H1 (cell line): ENCODE measurements at regions not wholly inside any gene's neighbourhood (a gene's known extent, or its start where the extent isn't known, plus 50 kb on each side); places are given as distances from the start of the nearest gene placed in this dataset.

Source experiments
- CTCF ChIA-PET: fragments of 300-600 bp; sonication (Branson Sonifier 250); formaldehyde crosslinking; loops from one replicate; lab custom pipeline; 2021; ENCODE audit not compliant: partially characterized antibody; lab: Charles Lee
- POLR2A ChIA-PET: fragments of 300-600 bp; sonication (Branson Sonifier 250); formaldehyde crosslinking; loops from one replicate; lab custom pipeline; 2021; ENCODE audit warnings: inconsistent platforms; ENCODE audit not compliant: partially characterized antibody; lab: Charles Lee
- DNase-seq, 2 experiments: peaks; one replicate each; pipeline versions ENCODE4 v3.0.0 to v3.0.0-alpha.2; 2010 to 2022; ENCODE audit warnings: low spot score in 2 of 2, low read depth in 1 of 2, mixed read lengths in 1 of 2
- FAIRE-seq: peaks from 2 replicates; lab custom pipeline; 2011; peaks lifted over from hg19 to GRCh38; lab: Jason Lieb, UNC
- H2AFZ ChIP-seq: 2 replicates; pipeline ENCODE4 v1.8.1; 2012; ENCODE audit warnings: low read length, inconsistent platforms
- H2AK5ac ChIP-seq: 2 replicates; pipeline ENCODE4 v1.6.1; 2013; ENCODE audit warnings: low read depth, low read length
- H2BK120ac ChIP-seq: replicated peaks from 2 replicates; pipeline ENCODE3; 2013; ENCODE audit warnings: low read depth, low read length, inconsistent platforms
- H2BK12ac ChIP-seq: 2 replicates; pipeline ENCODE4 v1.6.1; 2013; ENCODE audit warnings: low read depth, low read length
- H2BK15ac ChIP-seq: 2 replicates; pipeline ENCODE4 v1.6.1; 2013; ENCODE audit warnings: low read length
- H2BK20ac ChIP-seq: 2 replicates; pipeline ENCODE4 v1.6.1; 2013; ENCODE audit warnings: low read length
- H2BK5ac ChIP-seq: 2 replicates; pipeline ENCODE4 v1.6.1; 2013; ENCODE audit warnings: low read depth, low read length
- H3K14ac ChIP-seq: 2 replicates; pipeline ENCODE4 v1.6.1; 2013; ENCODE audit warnings: inconsistent platforms; ENCODE audit not compliant: insufficient read length
- H3K18ac ChIP-seq: 2 replicates; pipeline ENCODE4 v1.6.1; 2013; ENCODE audit warnings: low read length; ENCODE audit errors: extremely low read depth
- H3K23ac ChIP-seq: 2 replicates; pipeline ENCODE4 v1.6.1; 2013; ENCODE audit warnings: inconsistent platforms; ENCODE audit not compliant: insufficient read length
- H3K23me2 ChIP-seq: 2 replicates; pipeline ENCODE4 v1.6.1; 2013; ENCODE audit warnings: low read depth, low read length
- H3K27ac ChIP-seq: 2 replicates; pipeline ENCODE4 v1.6.1; 2011; ENCODE audit warnings: low read depth, low read length, inconsistent platforms
- H3K27me3 ChIP-seq, 4 experiments: replicated peaks in 1 of 4; 1 replicate in 1 of 4; 2 replicates in 3 of 4; pipeline versions ENCODE4 v1.6.1 to v1.8.1; 2011 to 2013; ENCODE audit warnings: low read length in 3 of 4, mild to moderate bottlenecking in 3 of 4, inconsistent platforms in 2 of 4, mixed read lengths in 2 of 4, moderate library complexity in 1 of 4; ENCODE audit not compliant: control insufficient read depth in 3 of 4, insufficient read depth in 3 of 4; ENCODE audit errors: extremely low read depth in 1 of 4
- H3K36me3 ChIP-seq, 4 experiments: 2 replicates each; pipeline versions ENCODE4 v1.6.1 to v1.8.1; 2011 to 2013; ENCODE audit warnings: mild to moderate bottlenecking in 4 of 4, low read length in 3 of 4, moderate library complexity in 2 of 4, control low read depth in 1 of 4, inconsistent platforms in 1 of 4; ENCODE audit not compliant: insufficient read depth in 4 of 4, control insufficient read depth in 2 of 4
- H3K4ac ChIP-seq: replicated peaks from 2 replicates; pipeline ENCODE3; 2013; ENCODE audit warnings: low read length, low read depth, mixed read lengths, inconsistent platforms; ENCODE audit not compliant: insufficient read length
- H3K4me1 ChIP-seq, 4 experiments: replicated peaks in 1 of 4; 1 replicate in 1 of 4; 2 replicates in 3 of 4; pipeline versions ENCODE4 v1.6.1 to v1.8.1; 2011 to 2013; ENCODE audit warnings: low read length in 3 of 4, inconsistent platforms in 2 of 4, mixed read lengths in 1 of 4; ENCODE audit not compliant: insufficient read depth in 4 of 4, control insufficient read depth in 3 of 4
- H3K4me2 ChIP-seq, 2 experiments: 2 replicates each; pipeline versions ENCODE4 v1.6.1 to v1.8.1; 2011 to 2013; ENCODE audit warnings: low read depth in 2 of 2, low read length in 2 of 2, control low read depth in 1 of 2, inconsistent platforms in 1 of 2, mild to moderate bottlenecking in 1 of 2; ENCODE audit not compliant: insufficient read depth in 1 of 2
- H3K4me3 ChIP-seq, 4 experiments: fragments of 200-600, 300-600 bp in 1 of 4; sonication (generic), shearing (Covaris generic), sonication (Bioruptor Twin) in 1 of 4; 2 replicates each; pipeline versions ENCODE4 v1.5.1 to v1.8.1; 2011 to 2016; ENCODE audit warnings: low read length in 4 of 4, low read depth in 3 of 4, control low read depth in 2 of 4, inconsistent platforms in 2 of 4, mild to moderate bottlenecking in 2 of 4, mixed read lengths in 1 of 4, moderate library complexity in 1 of 4; ENCODE audit not compliant: insufficient read depth in 2 of 4; ENCODE audit errors: extremely low read depth in 1 of 4
- H3K56ac ChIP-seq: replicated peaks from 2 replicates; pipeline ENCODE3; 2013; ENCODE audit warnings: low read depth, mild to moderate bottlenecking, mixed read lengths, low read length, inconsistent platforms; ENCODE audit not compliant: insufficient read length
- H3K79me1 ChIP-seq: 2 replicates; pipeline ENCODE4 v1.6.1; 2013; ENCODE audit warnings: low read depth, low read length, control low read depth
- H3K79me2 ChIP-seq, 2 experiments: 2 replicates each; pipeline versions ENCODE4 v1.6.1 to v1.8.1; 2012 to 2013; ENCODE audit warnings: low read length in 2 of 2, mild to moderate bottlenecking in 2 of 2, inconsistent platforms in 1 of 2; ENCODE audit not compliant: insufficient read depth in 2 of 2, control insufficient read depth in 1 of 2
- H3K9ac ChIP-seq, 4 experiments: replicated peaks in 1 of 4; 1 replicate in 1 of 4; 2 replicates in 3 of 4; pipeline versions ENCODE4 v1.6.1 to v1.8.1; 2011 to 2013; ENCODE audit warnings: low read depth in 3 of 4, low read length in 3 of 4, control low read depth in 2 of 4, mild to moderate bottlenecking in 2 of 4, moderate library complexity in 2 of 4, inconsistent platforms in 1 of 4; ENCODE audit errors: extremely low read depth in 1 of 4
- H3K9me3 ChIP-seq, 2 experiments: 2 replicates each; pipeline versions ENCODE4 v1.6.1 to v1.8.1; 2012 to 2013; ENCODE audit warnings: mild to moderate bottlenecking in 2 of 2, moderate library complexity in 2 of 2, control low read depth in 1 of 2, inconsistent platforms in 1 of 2, low read depth in 1 of 2, low read length in 1 of 2, mixed read lengths in 1 of 2; ENCODE audit not compliant: insufficient read depth in 2 of 2
- H4K20me1 ChIP-seq, 2 experiments: replicated peaks in 1 of 2; 2 replicates each; pipeline versions ENCODE3 to v1.8.1; 2011 to 2013; ENCODE audit warnings: inconsistent platforms in 2 of 2, low read length in 2 of 2, mild to moderate bottlenecking in 1 of 2; ENCODE audit not compliant: insufficient read depth in 2 of 2, control insufficient read depth in 1 of 2
- H4K5ac ChIP-seq: 2 replicates; pipeline ENCODE4 v1.6.1; 2013; ENCODE audit warnings: low read length, low read depth, mixed read lengths, inconsistent platforms; ENCODE audit not compliant: insufficient read length
- H4K8ac ChIP-seq: 2 replicates; pipeline ENCODE4 v1.8.0; 2013; ENCODE audit warnings: mild to moderate bottlenecking, moderate library complexity, low read length, inconsistent platforms; ENCODE audit not compliant: insufficient read depth; ENCODE audit errors: extremely low read depth
- H4K91ac ChIP-seq: replicated peaks from 2 replicates; pipeline ENCODE3; 2013; ENCODE audit warnings: low read length, mixed read lengths, inconsistent platforms; ENCODE audit not compliant: insufficient read length
- BRCA1 ChIP-seq: IDR thresholded peaks from 2 replicates; pipeline ENCODE4 v1.6.1; 2012; ENCODE audit warnings: low read depth, low read length, improper control_type of control experiment
- CHD2 ChIP-seq: IDR thresholded peaks from 2 replicates; pipeline ENCODE4 v1.6.1; 2012; ENCODE audit warnings: low read length, improper control_type of control experiment
- GABPA ChIP-seq: IDR thresholded peaks from 2 replicates; pipeline ENCODE4 v1.6.1; 2011; ENCODE audit warnings: mild to moderate bottlenecking, low read length, moderate library complexity, borderline replicate concordance; ENCODE audit not compliant: insufficient read depth
- GTF2F1 ChIP-seq: IDR thresholded peaks from 2 replicates; pipeline ENCODE4 v1.6.1; 2012; ENCODE audit warnings: low read depth, low read length, improper control_type of control experiment, borderline replicate concordance
- KDM1A ChIP-seq: fragments of 200-600, 300-600 bp; sonication (generic); IDR thresholded peaks from 2 replicates; pipeline ENCODE4 v1.7.1; 2016; ENCODE audit warnings: mild to moderate bottlenecking, low read length, borderline replicate concordance
- PHF8 ChIP-seq: fragments of 200-600 bp; sonication (generic); conservative IDR thresholded peaks from 2 replicates; pipeline ENCODE4 v1.7.1; 2012; ENCODE audit warnings: low read depth, mild to moderate bottlenecking, inconsistent platforms, low read length, moderate library complexity
- POU5F1 ChIP-seq: IDR thresholded peaks from 2 replicates; pipeline ENCODE4 v1.6.1; 2011; ENCODE audit warnings: low read depth, mild to moderate bottlenecking, low read length, moderate library complexity
- RAD21 ChIP-seq, 2 experiments: IDR thresholded peaks in 1 of 2; conservative IDR thresholded peaks in 1 of 2; 2 replicates each; pipeline ENCODE4 v1.6.1; 2011; ENCODE audit warnings: low read depth in 2 of 2, low read length in 2 of 2, improper control_type of control experiment in 1 of 2, inconsistent platforms in 1 of 2, mild to moderate bottlenecking in 1 of 2, moderate library complexity in 1 of 2
- RBBP5 ChIP-seq: IDR thresholded peaks from 2 replicates; pipeline ENCODE4 v1.7.1; 2012; ENCODE audit warnings: low read depth, mild to moderate bottlenecking, inconsistent platforms, low read length, moderate library complexity, borderline replicate concordance
- SIN3A ChIP-seq, 2 experiments: IDR thresholded peaks in 1 of 2; conservative IDR thresholded peaks in 1 of 2; 2 replicates each; pipeline ENCODE4 v1.6.1; 2011 to 2012; ENCODE audit warnings: low read length in 2 of 2, improper control_type of control experiment in 1 of 2, low read depth in 1 of 2, mild to moderate bottlenecking in 1 of 2
- SP1 ChIP-seq: IDR thresholded peaks from 2 replicates; pipeline ENCODE4 v1.6.1; 2011; ENCODE audit warnings: low read depth, low read length
- SP4 ChIP-seq: IDR thresholded peaks from 2 replicates; pipeline ENCODE4 v1.6.1; 2012; ENCODE audit warnings: low read length, inconsistent platforms
- WGBS, 2 experiments: shearing (Covaris generic) in 1 of 2; methylation state at CpG; one replicate each; pipeline versions ENCODE4 v1.1.6 to v1.1.7; 2013 to 2015; ENCODE audit warnings: low lambda C conversion rate in 2 of 2, mixed read lengths in 2 of 2, inconsistent platforms in 1 of 2, low coverage in 1 of 2, missing lambda C conversion rate in 1 of 2; ENCODE audit not compliant: insufficient replicate concordance in 2 of 2, insufficient coverage in 1 of 2, insufficient read length in 1 of 2; ENCODE audit errors: extremely low coverage in 1 of 2, missing lambda C conversion rate in 1 of 2; 5-methylcytosine and 5-hydroxymethylcytosine counted together

GRCh38 chr5:34586117-34586885 lies 69.8 kb upstream of the RAI14 start:
- no peak overlapping the region for H3K4me2 ChIP-seq
- H4K20me1 ChIP-seq: no peaks in the 10 kb centered on the region
- 88% methylated on average over 15 of the region's 15 CpGs; no CpG with 5 or more reads in 1 of the 2 experiments for WGBS, 2 experiments
- no peak overlapping the region for H4K5ac ChIP-seq
- no peak for DNase-seq
- no peak overlapping the region for H4K8ac ChIP-seq
- H3K14ac ChIP-seq: no peak overlapping the region
- no peak overlapping the region for H3K4me3 ChIP-seq
- no peak overlapping the region for H3K23ac ChIP-seq
- H3K27me3 ChIP-seq: no peaks in the 10 kb centered on the region
- no peaks in the 10 kb centered on the region for H3K9me3 ChIP-seq
- H2AFZ ChIP-seq: no peak overlapping the region
- no peaks in the 10 kb centered on the region for H3K79me1 ChIP-seq
- H4K91ac ChIP-seq: peak overlapping the region; percentile 41
- peak overlapping the region; percentile 68; the same call in 1 of the 2 replicates for H2BK20ac ChIP-seq
- H3K79me2 ChIP-seq: no peaks in the 10 kb centered on the region
- peak overlapping the region; percentile 48 for H2BK120ac ChIP-seq
- peak overlapping the region; percentile 17; the same call in 1 of the 2 replicates for H2BK5ac ChIP-seq
- no peak overlapping the region for H3K27ac ChIP-seq
- CTCF ChIA-PET: interaction anchor here (0.7 to 1.9 kb wide), 3 partner anchors 13 to 73 kb away, joined by 3 to 10 read pairs (median 6); no protein-coding TSS in a partner anchor
- no peaks in the 10 kb centered on the region for H3K23me2 ChIP-seq
- H2BK12ac ChIP-seq: no peak overlapping the region; the same call in 1 of the 2 replicates
- no peak overlapping the region for H3K4ac ChIP-seq
- H3K4me1 ChIP-seq: no peaks in the 10 kb centered on the region; a peak in 2 of 7 replicates
- no peak for FAIRE-seq
- peak overlapping the region; percentile 67; the same call in 1 of the 2 replicates for H2BK15ac ChIP-seq
- H3K18ac ChIP-seq: no peak overlapping the region
- POLR2A ChIA-PET: interaction anchor here (0.9 kb wide), 1 partner anchor 11 kb away, joined by 3 read pairs; no protein-coding TSS in a partner anchor
- no peak overlapping the region for H2AK5ac ChIP-seq
- H3K56ac ChIP-seq: no peak overlapping the region
- no peak overlapping the region for H3K9ac ChIP-seq
- no peaks in the 10 kb centered on the region for H3K36me3 ChIP-seq
- TF ChIP-seq SP4 (no peak), CHD2 (no peak), SP1 (no peak), GABPA (no peak), POU5F1 (no peak), PHF8 (no peak), SIN3A (conservative IDR thresholded peaks at IDR 0.05 in 1 of 2, IDR thresholded peaks at IDR 0.05 in 1 of 2; ENCODE audit: low read depth in 1 of 2, low read length in 2 of 2) (no peak), BRCA1 (no peak), GTF2F1 (no peak), KDM1A (no peak), RAD21 (IDR thresholded peaks at IDR 0.05 in 1 of 2, conservative IDR thresholded peaks at IDR 0.05 in 1 of 2; ENCODE audit: low read depth in 2 of 2, low read length in 2 of 2) (no peak), RBBP5 (no peak)
